ENCODE measurements at regions not wholly inside any gene's neighbourhood (a gene's known extent, or its start where the extent isn't known, plus 50 kb on each side); places are given as distances from the start of the nearest gene placed in this dataset.
A peak's percentile ranks its signal among the peaks of the same experiment; 100 is the strongest.

GRCh38 chr15:24748812-24749439 lies 73.4 kb downstream of the NPAP1 start:
- H3K27me3 ChIP-seq: no peaks in the 10 kb centered on the region
- no peak overlapping the region for H3K4me3 ChIP-seq (replicated peaks in 1 of 3)
- DNase-seq: no peak
- H3K27ac ChIP-seq: no peak overlapping the region
- TF ChIP-seq CTCF (IDR thresholded peaks at IDR 0.05) (no peak), POLR2A (IDR thresholded peaks at IDR 0.05) (no peak)
- WGBS, 2 donors: 75 to 100% methylated on average over 4 of the region's 4 CpGs
- no peaks in the 10 kb centered on the region for H3K9me3 ChIP-seq
- H3K4me1 ChIP-seq: peaks cover 18% of the 10 kb centered on the region in 2 donors
- intact Hi-C loops (cut with DNase I): no loop called here
- no peaks in the 10 kb centered on the region for H3K36me3 ChIP-seq

- Histone ChIP-seq H3K27ac (no peak overlapping the region), H3K9me3 (no peaks in the 10 kb centered on the region), H3K27me3 (no peaks in the 10 kb centered on the region), H3K4me3 (replicated peaks in 1 of 3) (no peak overlapping the region), H3K36me3 (no peaks in the 10 kb centered on the region), H3K4me1 (no peaks in the 10 kb centered on the region)
- 48 to 58% methylated on average over 3 of the region's 3 CpGs for WGBS, 2 donors
- DNase-seq: no peak
- intact Hi-C loops (cut with DNase I): no loop called here
- no peak for TF ChIP-seq CTCF (IDR thresholded peaks at IDR 0.05)
- TF ChIP-seq POLR2A (IDR thresholded peaks at IDR 0.05): no peak
These were observed 76.8 kb downstream of the NPAP1 start for GRCh38 chr15:24752354-24752753.

GRCh38 chr15:24756101-24756500 lies 80.5 kb downstream of the NPAP1 start:
- no peak for DNase-seq
- H3K27me3 ChIP-seq: no peaks in the 10 kb centered on the region
- no peaks in the 10 kb centered on the region for H3K36me3 ChIP-seq
- H3K9me3 ChIP-seq: no peaks in the 10 kb centered on the region
- WGBS, 2 donors: 84 to 90% methylated on average over 5 of the region's 5 CpGs
- H3K4me3 ChIP-seq (replicated peaks in 1 of 3): no peak overlapping the region
- H3K27ac ChIP-seq: no peak overlapping the region
- intact Hi-C loops (cut with DNase I): no loop called here
- H3K4me1 ChIP-seq: no peaks in the 10 kb centered on the region
- TF ChIP-seq POLR2A (IDR thresholded peaks at IDR 0.05): no peak
- TF ChIP-seq CTCF (IDR thresholded peaks at IDR 0.05): no peak

- Histone ChIP-seq H3K9me3 (no peaks in the 10 kb centered on the region), H3K4me3 (replicated peaks in 1 of 3) (no peak overlapping the region), H3K4me1 (no peaks in the 10 kb centered on the region), H3K36me3 (no peaks in the 10 kb centered on the region), H3K27me3 (no peaks in the 10 kb centered on the region), H3K27ac (no peak overlapping the region)
- no peak for TF ChIP-seq POLR2A (IDR thresholded peaks at IDR 0.05)
- TF ChIP-seq CTCF (IDR thresholded peaks at IDR 0.05): no peak
- no peak for DNase-seq
- WGBS, 2 donors: 77 to 79% methylated on average over 7 of the region's 7 CpGs
- intact Hi-C loops (cut with DNase I): no loop called here
These were observed 84.5 kb downstream of the NPAP1 start for GRCh38 chr15:24760066-24760465.

GRCh38 chr15:24761704-24762302 lies 86.2 kb downstream of the NPAP1 start:
- no peak for DNase-seq
- no peaks in the 10 kb centered on the region for H3K27me3 ChIP-seq
- no peak overlapping the region for H3K27ac ChIP-seq
- H3K4me3 ChIP-seq (replicated peaks in 1 of 3): no peak overlapping the region
- intact Hi-C loops (cut with DNase I): no loop called here
- no peaks in the 10 kb centered on the region for H3K4me1 ChIP-seq
- 69 to 77% methylated on average over 5 of the region's 5 CpGs for WGBS, 2 donors
- no peaks in the 10 kb centered on the region for H3K9me3 ChIP-seq
- TF ChIP-seq POLR2A (IDR thresholded peaks at IDR 0.05) (no peak), CTCF (IDR thresholded peaks at IDR 0.05) (peak in 4 of 6 experiments; percentile 44 to 63 (median 52))
- H3K36me3 ChIP-seq: no peaks in the 10 kb centered on the region

Data from thyroid gland (tissue), 4 donors.